CMK (cell line): ENCODE measurements at regions not wholly inside any gene's neighbourhood (a gene's known extent, or its start where the extent isn't known, plus 50 kb on each side); places are given as distances from the start of the nearest gene placed in this dataset.
"Not testable (repeated sequence)": the region's sequence is repeated elsewhere in the genome, so short reads cannot be mapped to it uniquely, and the experiment has no call there.

ENCODE experiments used
- DNase-seq: peaks from one replicate; pipeline ENCODE4 v3.0.0-alpha.2; 2010; ENCODE audit warnings: low read depth

DNA sequence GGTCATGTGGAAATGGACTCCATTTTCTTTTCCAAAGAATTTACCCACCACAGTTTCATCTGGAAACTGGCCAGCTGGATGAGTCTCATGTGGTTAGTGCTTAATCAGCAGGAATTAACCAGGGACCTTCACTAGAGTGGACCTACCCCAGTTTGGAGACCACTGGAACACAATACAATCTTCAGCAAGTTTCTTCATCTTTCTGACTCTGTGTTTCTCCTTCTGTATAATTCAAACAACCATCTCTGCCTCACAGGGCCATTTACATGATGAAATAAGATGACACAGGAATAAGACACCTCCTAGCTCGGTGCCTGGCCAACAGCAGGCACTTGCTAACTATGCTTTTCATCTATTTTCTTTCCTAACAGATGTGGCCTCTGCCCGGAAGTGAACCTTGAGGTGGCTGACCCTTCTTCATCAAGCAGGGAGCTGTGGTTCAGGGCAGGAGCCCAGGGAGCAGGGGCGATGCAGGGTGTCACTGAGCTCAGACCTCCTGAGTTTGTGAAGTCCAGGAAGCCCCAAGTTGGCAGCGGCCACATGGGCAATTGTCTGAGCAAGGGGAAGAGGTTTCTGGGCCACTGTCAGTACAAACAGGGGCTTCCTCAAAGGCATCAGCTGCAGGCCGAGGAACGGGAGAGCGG is 98.8 kb downstream of the SOD2 start:
- no peak for DNase-seq

DNA sequence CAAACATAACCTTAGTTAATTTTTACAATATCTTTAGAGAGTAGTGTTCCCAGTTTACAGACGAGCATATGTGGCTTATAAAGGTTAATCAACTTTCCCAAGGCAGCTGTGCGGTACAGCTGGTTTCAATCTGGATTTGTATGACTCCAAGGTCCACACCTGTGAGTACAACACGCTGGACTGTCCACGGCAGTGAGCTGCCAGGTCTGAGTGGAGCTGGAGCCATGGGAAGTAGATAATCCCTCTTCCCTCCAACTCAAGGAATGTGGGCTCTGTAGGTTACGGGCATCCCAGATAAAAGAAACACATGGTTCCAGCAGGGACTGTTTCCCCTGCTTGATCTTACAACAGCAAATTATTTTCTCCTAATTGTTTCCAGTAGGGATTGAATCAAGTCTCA is 102.2 kb downstream of the SOD2 start:
- DNase-seq: no peak

DNA sequence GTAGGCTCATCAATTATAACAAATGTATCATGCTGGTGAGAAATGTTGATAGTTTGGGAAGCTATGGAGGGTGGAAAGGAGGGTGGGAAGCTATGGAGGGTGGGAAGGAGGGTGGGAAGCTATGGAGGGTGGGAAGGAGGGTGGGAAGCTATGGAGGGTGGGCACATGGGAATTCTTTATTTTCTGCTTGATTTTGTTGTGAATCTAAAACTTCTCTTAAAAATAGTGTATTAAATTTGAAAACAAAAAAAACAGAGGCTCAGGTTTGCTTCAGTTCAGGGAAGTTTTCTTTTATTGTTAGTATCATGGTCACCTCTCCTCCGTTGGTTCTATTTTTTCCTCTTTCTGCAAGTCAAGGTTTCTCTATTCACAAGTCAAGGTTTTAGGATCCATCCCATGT is 106.4 kb downstream of the SOD2 start:
- no peak for DNase-seq

DNA sequence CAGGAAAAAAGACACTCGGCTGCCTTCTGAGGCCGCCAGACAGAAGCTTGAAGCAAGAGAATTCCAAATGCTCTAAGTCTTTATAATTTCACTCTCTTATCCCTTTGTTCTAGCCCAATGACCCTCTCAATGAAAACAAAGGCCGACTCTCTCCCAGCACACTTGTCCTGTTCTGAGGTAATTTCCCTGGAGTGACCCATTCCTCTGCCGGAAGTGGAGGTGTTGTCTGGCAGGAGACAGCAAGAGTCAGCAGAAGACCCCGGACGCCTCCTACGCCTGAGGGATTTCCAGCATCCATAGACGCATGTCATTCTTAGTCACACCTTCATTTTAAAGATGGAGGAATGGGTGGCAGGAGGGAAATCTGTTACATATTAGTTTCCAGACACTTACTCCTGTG is 110.3 kb downstream of the SOD2 start:
- DNase-seq: no peak

DNA sequence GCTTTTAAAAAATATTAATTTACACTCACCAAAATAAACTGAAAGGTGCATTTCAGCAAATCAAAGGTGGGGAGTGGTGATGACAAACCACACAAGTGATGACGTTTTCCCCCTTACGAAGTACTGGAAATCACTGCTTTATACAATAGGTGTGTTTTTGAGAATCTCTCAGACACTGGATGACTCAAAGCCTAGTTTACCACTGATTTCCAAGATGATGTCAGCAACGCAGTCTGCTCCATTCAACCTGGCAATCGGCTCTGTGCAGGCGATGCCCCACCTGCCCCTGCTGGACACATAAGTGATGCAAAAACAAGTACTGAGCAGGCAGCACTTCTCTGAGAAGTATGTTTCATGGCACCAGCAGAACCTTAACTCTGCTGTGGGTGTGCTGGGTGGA is 114.4 kb downstream of the SOD2 start:
- no peak for DNase-seq

DNA sequence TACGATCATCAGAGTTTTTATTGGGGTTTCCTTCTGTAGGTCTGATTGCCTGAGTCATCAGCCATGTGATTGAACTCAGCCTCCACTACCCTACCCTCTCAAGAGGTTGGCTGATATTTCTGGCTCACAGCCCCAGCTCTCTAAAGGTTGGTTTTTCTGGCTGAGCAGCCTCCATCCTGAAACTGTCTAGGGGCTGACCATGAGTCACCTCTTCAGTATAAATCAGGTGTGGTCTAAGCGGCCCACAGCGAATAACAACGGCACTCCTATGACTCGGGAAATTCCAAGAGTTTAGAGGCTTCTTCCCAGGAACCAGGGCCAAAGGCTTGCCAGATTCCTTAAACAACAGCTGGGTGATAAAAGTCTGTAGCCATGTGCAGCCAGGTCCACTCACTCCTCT is 115.5 kb downstream of the SOD2 start:
- DNase-seq: no peak

DNA sequence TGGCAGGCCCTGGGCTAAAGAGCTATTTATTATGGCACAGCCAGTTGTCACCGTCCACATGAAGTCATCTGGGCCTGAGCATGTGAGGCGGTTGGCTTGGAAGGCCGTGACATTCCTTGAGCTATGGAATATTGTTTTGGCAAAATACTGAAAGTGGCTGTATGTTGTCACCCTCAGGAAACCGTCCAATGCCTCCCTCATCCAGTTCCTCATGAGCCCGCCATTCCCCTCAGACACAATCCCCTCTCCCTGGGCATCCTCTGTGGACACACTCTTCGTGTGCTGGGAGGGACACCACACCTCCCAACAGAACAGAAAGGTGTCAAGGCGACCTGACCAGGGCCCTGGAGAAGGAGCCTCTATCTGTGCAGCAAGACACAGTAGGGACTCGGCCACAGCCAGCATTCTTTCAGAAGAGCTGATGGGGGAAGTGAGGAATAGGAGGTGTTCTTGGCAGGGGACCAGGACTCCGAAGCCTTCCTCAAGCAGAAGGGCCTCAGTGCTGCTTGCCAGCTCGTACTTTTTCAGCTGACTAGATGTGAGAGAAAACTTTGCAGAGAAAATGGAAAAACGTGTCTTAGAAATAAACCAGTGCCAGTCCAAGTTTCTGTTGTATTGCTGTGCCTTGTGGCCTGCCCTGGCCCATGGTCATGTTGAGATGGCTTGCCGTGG is 120.5 kb downstream of the SOD2 start:
- no peak for DNase-seq

DNA sequence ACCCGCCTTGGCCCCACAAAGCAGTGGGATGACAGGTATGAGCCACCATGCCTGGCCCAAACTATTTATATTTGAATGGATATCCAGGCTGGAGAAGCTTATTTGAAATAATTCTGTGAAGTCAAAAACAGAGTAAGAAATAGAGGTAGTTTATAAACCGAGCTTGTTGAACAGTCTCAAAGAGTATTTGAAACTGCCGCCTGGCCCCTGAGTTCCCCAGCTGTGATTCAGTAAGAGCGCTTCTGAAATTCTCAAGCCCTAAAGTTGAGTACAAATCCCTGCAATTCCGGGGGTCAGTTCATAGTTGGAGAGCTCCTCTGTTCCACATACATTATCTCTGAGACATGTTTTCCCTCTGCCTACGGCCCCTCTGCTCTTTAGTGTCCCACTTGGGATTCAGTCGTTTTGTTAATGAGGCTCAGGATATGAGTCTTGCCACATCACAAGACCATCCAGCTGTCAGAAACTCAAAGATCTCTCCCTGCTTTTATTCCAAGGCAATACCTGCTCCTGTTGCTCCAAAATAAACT is 127.8 kb downstream of the SOD2 start:
- no peak for DNase-seq

DNA sequence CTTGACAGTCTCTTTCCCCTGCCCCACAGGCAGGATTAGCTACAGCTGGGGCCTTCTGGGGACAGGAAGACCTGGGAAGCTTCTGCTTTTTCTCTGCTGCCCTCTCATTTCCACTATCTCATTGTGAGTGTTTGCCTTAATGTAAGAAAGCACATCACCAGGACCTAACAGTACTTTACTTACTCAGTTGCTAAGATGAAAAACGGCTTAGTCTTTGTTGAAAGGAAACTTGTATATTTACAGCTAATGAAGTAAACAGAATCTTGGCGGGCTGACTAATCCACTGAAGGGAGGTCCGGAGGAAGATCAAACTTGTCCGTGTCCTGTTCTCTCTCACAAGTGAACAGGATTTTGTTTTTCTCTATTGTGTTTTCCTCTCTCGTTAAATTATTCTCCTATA is 128.6 kb downstream of the SOD2 start:
- no peak for DNase-seq

DNA sequence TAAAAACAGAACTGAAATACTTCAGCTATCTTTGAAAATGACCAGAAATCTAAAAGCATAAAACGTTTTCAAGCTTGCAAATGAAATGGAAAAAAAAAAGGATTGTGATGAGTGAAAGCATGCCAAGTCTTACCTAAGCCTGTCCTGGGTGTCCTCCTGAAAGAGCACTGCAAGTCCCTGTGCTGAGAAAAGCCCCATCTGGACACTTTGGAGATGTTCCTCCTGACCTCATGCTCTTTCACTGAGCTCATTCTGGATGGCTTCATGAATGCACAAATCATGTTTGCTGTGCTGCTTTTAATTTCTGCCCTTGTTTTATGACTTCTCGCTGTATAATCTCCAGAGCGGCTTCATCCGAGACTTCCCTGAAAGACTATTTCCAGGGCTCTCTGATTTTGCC is 136.0 kb downstream of the SOD2 start:
- no peak for DNase-seq

DNA sequence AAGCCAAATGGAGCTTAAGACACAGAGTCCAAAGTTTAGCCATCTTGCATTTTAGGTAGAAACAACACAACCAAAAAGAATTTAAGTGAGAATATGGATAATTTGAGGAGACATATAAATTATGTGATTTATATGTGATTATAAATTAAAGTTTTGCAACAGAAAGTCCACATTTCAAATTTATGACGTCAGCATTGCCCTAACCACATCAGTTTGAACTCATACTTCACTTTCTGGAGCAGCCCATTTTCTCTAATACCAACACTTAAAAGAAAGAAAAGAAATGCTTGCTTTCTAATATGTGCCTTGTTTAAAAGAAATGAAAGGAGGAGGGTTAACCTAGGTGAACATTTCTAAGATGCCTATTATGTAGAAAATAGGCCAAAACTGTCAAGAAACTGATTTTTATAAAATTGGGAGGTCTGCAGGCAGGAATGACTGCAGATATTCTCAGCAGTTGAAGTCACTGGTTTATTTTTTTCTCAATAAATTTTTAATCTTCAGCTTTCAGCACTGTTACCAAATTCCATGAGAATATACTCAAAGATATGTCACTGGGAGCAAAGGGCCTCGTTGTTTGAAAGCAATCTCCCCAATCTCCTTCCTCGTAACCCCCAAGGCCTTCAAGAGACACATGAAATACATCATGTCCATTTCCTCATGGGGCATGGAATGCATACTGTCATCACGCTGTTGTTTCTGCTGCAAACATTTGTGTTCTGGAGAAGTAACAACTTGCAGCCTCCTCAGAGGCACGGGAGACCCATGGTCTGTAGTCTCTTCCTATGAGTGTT is 137.8 kb downstream of the SOD2 start:
- no peak for DNase-seq

DNA sequence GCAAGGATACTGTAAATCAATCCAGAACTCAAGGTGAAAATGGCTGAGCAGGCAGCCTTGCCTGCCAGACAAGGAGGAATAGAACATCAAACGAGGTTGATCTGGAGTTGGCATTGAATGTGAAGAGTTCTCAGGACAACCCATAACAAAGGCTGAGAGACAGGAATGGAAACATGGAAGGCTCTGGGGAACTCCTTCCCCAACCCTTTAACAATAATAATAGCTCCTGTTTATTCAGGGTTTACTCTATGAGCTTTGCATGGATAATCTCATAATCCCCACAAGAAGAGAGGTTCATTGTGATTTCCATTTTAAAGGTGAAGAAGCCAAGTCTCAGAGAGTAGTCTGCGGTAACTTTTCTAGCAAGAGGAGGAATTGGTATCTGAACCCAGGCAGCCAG is 151.7 kb downstream of the SOD2 start:
- no peak for DNase-seq

DNA sequence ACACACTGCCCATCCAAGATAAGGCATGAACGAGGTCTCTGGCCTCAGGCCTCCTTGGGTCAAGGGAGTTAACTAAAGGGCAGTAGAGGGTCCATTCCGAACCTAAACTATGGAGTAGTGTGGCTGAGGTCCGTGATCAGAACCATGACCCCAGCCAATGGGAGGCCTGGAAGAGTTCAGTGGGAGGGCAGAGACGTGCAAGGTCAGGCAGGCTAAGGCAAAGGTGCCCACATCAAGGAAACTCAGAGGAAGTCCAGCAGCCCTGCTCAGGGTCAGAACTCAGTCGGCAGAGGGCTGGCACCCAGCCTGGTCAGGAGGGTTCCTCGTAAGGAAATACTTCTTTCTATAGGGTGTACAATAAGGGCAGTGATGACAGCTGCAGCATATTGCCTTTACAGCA is 152.2 kb downstream of the SOD2 start:
- DNase-seq: no peak

DNA sequence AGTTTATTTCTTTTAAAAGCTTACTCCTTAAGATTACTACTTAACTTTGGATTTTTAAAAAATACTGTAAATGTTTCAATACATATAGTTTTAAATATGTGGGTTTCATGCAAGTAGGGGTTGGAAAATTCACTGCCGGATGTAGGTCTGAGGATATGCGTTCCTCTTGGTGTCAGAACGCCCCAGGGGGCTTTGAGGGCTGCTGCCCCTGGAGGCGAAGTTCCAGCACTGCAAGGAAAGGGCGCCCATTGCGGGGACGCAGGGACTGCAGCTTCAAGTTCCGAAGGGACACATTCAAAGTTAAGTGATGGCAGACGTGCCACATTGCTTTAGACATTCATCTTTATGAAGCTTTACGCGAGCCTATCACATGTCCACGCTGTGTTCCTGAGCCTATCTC is 152.9 kb downstream of the SOD2 start:
- DNase-seq: no peak

DNA sequence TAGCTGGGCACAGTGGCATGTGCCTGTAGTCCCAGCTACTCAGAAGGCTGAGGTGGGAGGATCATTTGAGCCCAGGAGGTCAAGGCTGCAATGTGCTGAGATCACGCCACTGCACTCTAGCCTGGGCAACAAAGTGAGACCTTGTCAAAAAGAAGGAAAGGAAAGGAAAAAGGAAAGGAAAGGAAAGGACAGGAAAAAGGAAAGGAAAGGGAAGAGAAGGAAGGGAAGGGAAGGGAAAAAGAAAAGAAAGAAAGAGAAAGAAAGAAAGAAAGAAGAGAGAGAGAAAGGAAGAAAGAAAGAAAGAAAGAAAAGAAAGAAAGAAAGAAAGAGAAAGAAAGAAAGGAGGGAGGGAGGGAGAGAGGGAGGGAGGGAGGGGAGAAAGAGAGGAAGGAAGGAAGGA is 155.0 kb downstream of the SOD2 start:
- DNase-seq: not testable (repeated sequence)

DNA sequence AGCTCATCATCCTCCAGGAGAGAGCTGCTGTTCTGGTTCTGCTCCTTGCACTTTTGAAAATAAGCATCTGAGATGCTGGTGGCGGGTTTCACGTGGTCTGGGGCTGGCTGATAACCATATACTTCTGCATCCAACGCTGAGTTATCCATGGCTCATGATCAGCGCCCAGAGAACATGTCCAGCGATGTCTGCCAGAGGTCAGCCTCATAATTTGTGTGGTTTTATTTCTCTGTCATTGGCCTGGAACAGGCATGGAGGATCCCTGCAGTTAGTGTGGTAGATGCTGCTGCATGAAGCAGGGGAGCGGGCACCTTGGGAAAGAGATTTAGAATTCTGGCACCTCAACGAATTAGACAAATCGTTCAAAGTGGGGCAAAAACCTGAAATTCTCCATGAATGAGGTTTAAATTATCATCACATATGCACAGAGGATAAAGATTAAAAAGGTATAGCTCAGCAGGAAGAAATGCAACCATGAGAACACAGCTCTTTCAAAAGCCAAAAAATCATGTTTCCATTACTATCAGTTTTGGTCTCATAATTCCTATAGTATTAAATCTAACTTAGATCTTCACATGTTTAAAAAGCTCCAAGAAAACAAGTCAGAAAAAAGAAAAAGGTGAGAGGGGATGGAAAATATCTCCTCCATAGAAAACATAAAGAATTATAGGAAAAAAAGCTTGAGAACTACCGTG is 157.2 kb downstream of the SOD2 start:
- no peak for DNase-seq

DNA sequence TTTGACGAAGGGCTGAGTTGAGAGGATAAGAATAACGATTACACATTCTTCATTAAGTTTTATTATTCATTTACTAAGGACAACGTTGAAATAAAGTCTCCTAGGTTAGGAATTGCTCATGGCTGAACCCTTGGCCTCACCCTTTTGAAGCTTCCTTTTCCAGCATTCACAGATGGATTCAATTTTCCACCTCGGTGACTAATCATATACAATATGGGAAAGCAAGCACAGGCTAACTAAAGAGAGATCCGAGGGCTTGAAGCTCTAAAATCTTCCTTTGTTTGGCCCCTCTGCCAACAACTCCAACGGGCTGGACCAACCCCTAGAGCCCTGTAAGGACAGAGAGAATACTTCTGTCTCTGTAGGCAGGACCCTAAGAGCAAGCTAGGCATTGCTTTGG is 159.5 kb downstream of the SOD2 start:
- no peak for DNase-seq

DNA sequence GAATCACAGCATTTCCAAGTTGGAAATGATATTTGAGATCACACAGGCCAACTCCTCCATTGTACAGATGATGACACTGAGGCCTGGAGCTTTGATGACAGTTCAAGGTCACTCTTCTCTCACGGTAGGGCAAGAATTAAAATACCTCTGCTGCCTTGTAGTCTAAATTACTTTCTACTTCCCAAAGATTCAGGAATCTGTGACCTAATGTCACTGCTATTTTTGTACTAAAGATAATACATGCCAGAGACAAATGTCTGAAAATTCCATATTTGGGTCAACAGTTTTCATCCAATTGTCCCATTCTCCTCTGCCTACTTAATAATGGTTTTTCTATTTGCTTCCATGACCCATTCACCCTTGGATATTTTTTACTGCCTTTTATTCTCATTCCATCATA is 160.0 kb downstream of the SOD2 start:
- DNase-seq: no peak

DNA sequence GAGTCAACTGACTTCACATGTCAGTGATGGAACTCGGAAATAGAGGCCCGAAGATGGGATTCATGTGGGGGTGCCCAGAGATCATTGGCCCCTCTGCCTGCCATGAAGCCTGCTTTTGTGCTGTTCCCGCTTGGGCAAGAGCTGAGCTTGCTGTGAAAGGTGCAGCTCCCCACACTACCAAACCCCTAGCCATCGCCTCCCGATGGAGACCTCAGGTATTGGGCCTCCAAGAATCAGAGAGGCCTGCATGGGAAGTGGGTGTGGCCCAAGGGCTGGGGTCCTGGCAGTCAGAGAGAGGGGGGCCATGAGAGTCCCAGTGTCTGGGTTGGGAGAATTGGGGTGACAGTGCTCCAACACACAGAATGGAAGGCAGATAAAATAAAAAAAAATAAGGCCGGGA is 160.9 kb downstream of the SOD2 start:
- DNase-seq: no peak

DNA sequence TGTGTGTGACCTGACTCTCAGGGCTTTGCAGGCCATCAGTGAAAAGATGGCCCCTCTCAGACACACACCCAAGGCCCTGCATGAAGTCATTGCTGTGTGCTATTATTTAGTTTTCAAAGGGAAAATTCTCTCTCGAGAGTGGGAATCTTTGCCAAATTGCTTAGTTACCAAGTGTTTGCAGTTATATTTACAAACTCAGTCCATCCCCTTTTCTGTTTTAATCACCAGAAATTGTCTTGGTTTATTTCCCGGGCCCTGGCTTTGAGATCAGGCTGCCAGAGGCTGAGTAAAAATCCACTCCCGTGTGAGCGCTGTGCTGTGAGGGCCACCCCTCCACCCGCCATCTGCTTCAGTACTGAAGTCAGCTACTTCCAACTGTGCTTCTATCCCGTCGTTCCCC is 163.1 kb downstream of the SOD2 start:
- DNase-seq: no peak

DNA sequence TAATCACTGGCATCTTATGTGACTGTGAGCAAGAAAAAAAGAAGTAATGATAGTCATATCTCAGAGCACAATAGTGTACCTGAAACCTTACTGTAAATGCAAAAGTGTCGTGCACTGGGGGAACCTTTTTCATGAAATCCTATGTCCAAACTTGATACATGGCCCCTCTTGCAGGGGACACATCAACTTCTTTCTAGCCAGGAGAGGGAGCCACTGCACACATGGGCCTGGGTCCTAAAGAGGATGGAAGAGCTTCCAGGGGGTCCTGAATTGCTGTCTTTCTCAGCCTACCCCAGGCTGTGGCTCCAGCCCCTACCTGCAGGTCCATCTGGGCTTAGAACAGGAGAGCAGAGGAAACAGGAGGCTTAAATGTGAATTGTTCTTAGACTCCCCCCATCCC is 165.7 kb downstream of the SOD2 start:
- DNase-seq: no peak

DNA sequence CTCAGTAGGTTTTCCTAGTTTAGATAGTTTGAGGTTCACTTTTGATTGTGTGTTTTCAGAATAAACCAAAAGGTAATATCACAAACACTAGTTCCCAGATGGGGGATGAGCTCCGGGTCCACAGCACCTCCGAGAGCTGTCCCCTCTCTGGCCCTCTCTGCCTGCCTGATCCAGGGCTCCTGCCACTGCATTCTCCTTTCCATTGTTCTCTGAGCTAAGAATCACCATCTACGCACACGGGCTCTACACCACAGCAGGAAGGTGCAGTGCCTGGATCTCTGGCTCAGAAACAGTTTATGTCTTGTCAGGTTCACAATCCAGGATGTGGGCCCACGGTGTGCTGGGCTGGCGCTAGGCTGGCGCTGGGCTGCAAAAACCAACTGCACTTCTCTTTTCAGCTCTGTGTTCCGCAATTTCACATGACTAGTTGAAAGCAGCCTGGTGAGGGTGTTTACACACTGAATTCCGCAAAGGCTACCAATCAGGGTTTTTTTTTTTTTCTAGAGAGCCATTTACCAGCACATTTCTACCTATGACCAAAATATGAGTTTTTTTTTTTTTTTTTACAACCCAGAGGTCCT is 167.5 kb downstream of the SOD2 start:
- DNase-seq: no peak
